ENCODE measurements at regions not wholly inside any gene's neighbourhood (a gene's known extent, or its start where the extent isn't known, plus 50 kb on each side); places are given as distances from the start of the nearest gene placed in this dataset.

GRCh38 chr2:173753441-173753840 is 211.7 kb downstream of the SP3 start:
- DNase-seq (no peak), ATAC-seq (no peak)
- H3K4me3 ChIP-seq: no peak overlapping the region
- H3K4me1 ChIP-seq: peaks cover 0 to 15% (median 7%) of the 10 kb centered on the region in 9 donors
- WGBS, 2 donors: 91 to 97% methylated on average over 5 of the region's 5 CpGs
- H3K27ac ChIP-seq: no peak overlapping the region
- no peaks in the 10 kb centered on the region for H3K9me3 ChIP-seq
- TF ChIP-seq, protein P1, sequence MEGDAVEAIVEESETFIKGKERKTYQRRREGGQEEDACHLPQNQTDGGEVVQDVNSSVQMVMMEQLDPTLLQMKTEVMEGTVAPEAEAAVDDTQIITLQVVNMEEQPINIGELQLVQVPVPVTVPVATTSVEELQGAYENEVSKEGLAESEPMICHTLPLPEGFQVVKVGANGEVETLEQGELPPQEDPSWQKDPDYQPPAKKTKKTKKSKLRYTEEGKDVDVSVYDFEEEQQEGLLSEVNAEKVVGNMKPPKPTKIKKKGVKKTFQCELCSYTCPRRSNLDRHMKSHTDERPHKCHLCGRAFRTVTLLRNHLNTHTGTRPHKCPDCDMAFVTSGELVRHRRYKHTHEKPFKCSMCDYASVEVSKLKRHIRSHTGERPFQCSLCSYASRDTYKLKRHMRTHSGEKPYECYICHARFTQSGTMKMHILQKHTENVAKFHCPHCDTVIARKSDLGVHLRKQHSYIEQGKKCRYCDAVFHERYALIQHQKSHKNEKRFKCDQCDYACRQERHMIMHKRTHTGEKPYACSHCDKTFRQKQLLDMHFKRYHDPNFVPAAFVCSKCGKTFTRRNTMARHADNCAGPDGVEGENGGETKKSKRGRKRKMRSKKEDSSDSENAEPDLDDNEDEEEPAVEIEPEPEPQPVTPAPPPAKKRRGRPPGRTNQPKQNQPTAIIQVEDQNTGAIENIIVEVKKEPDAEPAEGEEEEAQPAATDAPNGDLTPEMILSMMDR (IDR thresholded peaks at IDR 0.05): no peak
- no peaks in the 10 kb centered on the region for H3K36me3 ChIP-seq
- peaks cover 0 to 6% (median 0%) of the 10 kb centered on the region in 7 donors for H3K27me3 ChIP-seq
- intact Hi-C loops (cut with DNase I): loop anchor here in 3 of 10 donors (5.0 to 10.0 kb wide), 4 partner anchors 211 to 351 kb away; partner anchors contain the start of gene SP3 (in 1 of the 3)

DNA sequence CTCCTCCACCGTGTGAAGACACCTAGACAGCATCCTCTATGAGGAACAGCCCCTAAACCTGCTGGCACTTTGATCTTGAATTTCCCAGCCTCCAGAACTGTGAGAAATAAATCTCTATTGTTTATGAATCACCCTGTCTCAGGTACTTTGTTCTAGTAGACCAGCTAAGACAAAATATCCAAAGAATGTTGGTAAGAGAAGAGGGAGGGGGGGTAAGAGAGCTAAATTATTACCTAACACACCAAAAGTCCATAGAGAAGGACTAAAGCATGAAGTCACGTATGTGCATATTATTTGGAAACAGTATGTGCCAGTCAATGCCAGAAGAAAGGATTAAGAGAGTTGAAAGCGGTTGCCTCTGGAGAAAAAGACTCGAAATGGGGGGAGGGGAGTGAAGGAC is 211.0 kb downstream of the SP3 start:
- Histone ChIP-seq H3K4me3 (no peak overlapping the region), H3K27me3 (peaks cover 0 to 6% (median 0%) of the 10 kb centered on the region in 7 donors), H3K4me1 (peaks cover 0 to 15% (median 7%) of the 10 kb centered on the region in 9 donors), H3K9me3 (no peaks in the 10 kb centered on the region), H3K36me3 (no peaks in the 10 kb centered on the region), H3K27ac (no peak overlapping the region)
- TF ChIP-seq, protein P1 (IDR thresholded peaks at IDR 0.05): no peak
- DNase-seq: no peak
- intact Hi-C loops (cut with DNase I): loop anchor here in 3 of 10 donors (5.0 to 10.0 kb wide), 4 partner anchors 211 to 352 kb away; partner anchors contain the start of gene SP3 (in 1 of the 3)
- no peak for ATAC-seq
- 75 to 80% methylated on average over 4 of the region's 4 CpGs for WGBS, 2 donors

DNA sequence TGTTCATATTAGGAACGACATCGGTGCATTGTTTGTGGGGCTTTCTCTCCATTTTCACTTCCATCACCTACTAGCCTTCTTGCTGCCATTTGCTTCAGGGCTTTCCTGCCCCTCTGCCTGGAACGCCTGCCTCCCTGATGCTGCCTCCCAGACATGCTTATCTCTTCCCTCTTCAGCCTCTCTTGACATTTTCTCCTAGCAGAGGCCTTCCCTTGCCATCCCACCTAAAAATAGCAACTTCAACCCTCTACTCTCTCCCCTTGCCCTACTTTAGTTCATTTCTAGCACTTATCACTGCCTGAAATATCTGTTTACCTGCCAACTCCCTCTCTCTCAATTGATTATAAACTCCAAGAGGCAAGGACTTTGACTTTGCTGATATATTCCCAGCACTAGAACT is 210.3 kb downstream of the SP3 start:
- Histone ChIP-seq H3K27ac (no peak overlapping the region), H3K9me3 (no peaks in the 10 kb centered on the region), H3K27me3 (peaks cover 0 to 6% (median 0%) of the 10 kb centered on the region in 7 donors), H3K36me3 (no peaks in the 10 kb centered on the region), H3K4me3 (no peak overlapping the region), H3K4me1 (peaks cover 0 to 15% (median 7%) of the 10 kb centered on the region in 9 donors)
- TF ChIP-seq, protein P1 (IDR thresholded peaks at IDR 0.05): no peak
- no peak for DNase-seq
- peak in 5 of 8 donors; percentile 34 to 77 (median 62) for ATAC-seq
- 45 to 51% methylated on average over 3 of the region's 3 CpGs for WGBS, 2 donors
- intact Hi-C loops (cut with DNase I): loop anchor here in 3 of 10 donors (5.0 to 10.0 kb wide), 4 partner anchors 210 to 353 kb away; partner anchors contain the start of gene SP3 (in 1 of the 3)

DNA sequence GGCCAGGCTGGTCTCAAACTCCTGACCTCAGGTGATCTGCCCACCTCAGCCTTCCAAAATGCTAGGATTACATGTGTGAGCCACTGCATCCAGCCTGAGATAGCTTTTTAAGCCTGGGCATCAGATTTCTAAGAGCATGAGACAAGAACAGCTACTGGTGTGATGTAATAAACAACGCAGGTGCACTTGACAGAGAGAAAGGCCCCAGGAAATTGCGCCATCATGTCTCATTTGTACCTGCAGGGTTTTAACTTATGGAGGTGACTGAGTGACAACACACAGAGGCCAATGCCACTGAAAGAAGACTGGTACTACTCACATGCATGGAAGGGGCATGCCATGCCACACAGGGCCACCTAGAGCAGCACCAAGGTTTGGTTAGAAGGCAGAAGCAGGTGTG is 209.4 kb downstream of the SP3 start:
- Histone ChIP-seq H3K4me1 (peaks cover 0 to 10% (median 0%) of the 10 kb centered on the region in 9 donors), H3K4me3 (no peak overlapping the region), H3K27me3 (no peaks in the 10 kb centered on the region), H3K9me3 (no peaks in the 10 kb centered on the region), H3K36me3 (no peaks in the 10 kb centered on the region), H3K27ac (no peak overlapping the region)
- intact Hi-C loops (cut with DNase I): loop anchor here in 3 of 10 donors (10.0 kb wide), 3 partner anchors 209 to 319 kb away; partner anchors contain the start of gene SP3 (in 1 of the 3)
- TF ChIP-seq, protein P1 (IDR thresholded peaks at IDR 0.05): no peak
- ATAC-seq: no peak
- DNase-seq: no peak
- WGBS, 2 donors: 96 to 97% methylated on average over 2 of the region's 2 CpGs

Measured in heart right ventricle (tissue), 16 donors.